SHP77 treated with DMSO at 0.1 percent for 48 hours (cell line): ENCODE measurements at regions not wholly inside any gene's neighbourhood (a gene's known extent, or its start where the extent isn't known, plus 50 kb on each side); places are given as distances from the start of the nearest gene placed in this dataset.

ENCODE experiments used
- DNase-seq: peaks from one replicate; lab custom pipeline; 2025; lab: John Stamatoyannopoulos, UW

DNA sequence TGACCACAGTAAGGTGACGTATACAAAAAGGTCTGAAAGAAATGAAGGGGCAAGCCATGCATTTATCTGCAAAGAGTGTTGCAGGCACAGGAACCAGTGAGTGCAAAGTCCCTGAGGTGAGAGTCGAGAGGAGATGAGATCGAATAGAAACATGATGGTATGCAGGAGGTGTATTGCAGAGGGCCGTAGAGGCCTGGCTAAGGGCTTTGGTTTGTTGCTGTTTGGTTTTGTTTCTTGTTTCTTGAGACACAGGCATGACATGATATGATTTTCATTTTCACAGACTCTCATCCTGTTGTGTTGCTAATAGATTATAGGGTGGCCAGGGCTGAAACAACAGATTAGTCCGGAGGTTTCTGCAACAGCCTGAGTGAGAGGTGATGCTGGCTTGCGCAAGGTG, 80.4 kb downstream of the HSPH1 start:
- no peak for DNase-seq

DNA sequence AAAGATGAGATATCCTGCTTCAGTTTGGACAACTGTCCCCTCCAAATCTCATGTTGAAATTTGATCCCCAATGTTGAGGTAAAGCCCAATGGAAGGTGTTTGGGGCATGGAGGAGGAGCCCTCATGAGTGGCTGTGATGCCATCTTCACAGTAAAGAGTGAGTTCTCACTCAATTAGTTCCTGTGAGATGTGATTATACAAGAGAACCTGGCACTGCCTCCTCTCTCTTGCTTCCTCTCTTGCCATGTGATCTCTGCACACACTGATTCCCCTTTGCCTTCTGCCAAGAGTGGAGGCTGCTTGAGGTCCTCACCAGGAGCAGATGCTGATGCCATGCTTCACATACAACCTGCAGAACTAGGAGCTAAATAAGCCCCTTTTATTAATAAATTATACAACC, 86.9 kb downstream of the HSPH1 start:
- no peak for DNase-seq

- DNase-seq: no peak
Measured at GRCh38 chr13:31073859-31074718, 87.6 kb downstream of the HSPH1 start.

- DNase-seq: no peak
Measured at GRCh38 chr13:31072041-31072440, 89.7 kb downstream of the HSPH1 start.

DNA sequence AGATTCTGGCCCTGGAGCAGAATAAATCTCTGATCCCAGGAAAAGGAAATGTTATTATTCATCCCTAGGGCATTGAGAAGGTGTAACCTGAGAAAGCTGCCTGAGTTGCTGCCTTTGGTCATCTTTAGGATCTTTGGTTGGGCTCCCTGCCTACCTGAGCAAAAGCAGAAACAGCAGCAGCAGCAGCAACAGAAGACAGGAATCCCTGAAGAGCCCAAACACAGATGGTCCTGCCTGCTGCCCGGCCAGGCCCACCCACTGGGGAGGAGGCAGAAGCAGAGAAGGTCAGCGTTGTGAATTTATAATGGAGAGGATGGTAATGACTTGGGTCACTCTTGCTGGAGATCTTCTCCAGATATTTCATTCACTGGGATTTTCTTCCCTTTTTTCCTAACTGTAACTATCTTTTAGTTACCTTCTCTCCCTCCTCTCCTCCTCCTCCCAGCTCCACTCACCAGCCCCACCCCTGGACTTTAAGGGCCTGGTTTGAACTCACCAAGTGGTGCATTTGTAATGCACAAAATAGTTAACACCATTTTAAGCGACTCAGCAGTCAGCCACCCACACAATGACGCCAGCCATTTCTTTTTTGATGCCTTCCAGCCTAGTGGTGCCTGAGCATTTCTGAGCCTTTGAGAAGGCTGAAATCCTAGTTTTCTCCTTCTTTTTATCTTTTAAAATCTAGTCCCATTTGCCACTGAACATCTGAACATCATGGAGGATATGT, 91.7 kb downstream of the HSPH1 start:
- DNase-seq: no peak

- no peak for DNase-seq
Measured at GRCh38 chr13:31068119-31068423, 93.6 kb downstream of the HSPH1 start.

- DNase-seq: no peak
Measured at GRCh38 chr13:31067416-31068118, 94.1 kb downstream of the HSPH1 start.

DNA sequence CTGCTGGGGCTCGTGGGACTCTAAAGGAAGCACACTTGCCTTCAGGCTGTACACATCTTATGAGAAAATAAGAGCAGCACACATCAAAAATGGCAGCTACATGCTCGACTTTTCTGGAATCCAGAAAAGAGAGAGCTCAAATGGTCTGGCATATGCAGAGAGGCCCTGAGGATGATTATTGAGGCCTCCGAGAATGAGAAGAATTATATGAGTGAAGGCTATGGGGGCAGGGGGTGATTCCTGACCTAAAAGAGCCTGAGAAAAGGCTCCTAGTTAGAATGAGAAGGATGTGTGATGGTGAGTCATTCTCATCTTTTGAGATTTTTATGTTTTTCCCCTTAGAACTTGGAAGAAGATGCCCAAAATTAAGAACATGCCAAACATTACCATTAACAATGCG, 97.1 kb downstream of the HSPH1 start:
- no peak for DNase-seq

- DNase-seq: no peak
Measured at GRCh38 chr13:31063772-31064171, 97.9 kb downstream of the HSPH1 start.

GRCh38 chr13:31060655-31061054, 101.0 kb downstream of the HSPH1 start:
- DNase-seq: no peak

DNA sequence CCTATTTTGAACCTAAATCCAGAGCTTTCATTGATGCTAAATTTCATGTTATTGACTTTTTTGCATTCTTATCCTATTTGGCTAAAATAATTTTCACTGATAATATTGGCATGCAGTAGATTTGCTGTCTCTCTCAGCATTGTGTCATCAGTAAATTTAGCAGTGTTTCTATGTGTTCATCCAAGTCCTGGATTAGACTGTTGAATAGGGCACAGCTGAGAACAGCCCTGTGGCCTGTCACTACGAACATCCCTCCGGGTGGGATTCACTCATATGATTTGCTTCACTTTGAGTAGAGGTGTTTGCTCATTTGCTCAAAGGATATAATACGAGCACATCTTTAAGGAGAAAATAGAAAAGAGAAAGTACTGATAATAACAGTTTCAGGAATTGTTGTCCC, 101.5 kb downstream of the HSPH1 start:
- no peak for DNase-seq

DNA sequence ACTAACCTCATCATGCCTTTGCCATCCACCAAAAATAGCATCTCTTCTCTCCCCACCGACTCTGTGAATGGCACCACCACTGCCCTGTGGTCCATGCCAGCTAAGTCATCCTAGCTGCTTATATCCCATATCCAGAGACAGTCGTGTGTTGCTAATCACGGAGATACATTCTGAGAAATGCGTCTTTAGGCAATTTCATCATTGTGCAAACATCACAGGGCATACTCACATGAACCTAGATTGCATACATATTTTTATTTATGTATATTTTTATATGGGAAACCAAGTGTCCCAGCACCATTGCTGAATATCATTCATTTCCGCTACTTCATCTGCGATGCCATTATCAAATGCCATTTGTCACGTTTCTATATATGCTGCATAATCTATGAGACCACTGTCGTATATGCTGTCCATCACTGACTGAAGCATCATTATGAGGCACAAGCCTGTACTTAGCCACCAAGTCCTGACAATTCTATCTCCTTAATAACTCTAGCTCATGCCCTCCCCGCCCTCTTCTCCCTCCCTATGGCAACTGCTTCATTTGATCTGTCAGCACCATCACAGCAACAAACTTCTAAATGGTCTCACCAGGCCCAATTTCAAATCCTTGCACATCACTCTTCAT, 104.2 kb downstream of the HSPH1 start:
- DNase-seq: no peak

DNA sequence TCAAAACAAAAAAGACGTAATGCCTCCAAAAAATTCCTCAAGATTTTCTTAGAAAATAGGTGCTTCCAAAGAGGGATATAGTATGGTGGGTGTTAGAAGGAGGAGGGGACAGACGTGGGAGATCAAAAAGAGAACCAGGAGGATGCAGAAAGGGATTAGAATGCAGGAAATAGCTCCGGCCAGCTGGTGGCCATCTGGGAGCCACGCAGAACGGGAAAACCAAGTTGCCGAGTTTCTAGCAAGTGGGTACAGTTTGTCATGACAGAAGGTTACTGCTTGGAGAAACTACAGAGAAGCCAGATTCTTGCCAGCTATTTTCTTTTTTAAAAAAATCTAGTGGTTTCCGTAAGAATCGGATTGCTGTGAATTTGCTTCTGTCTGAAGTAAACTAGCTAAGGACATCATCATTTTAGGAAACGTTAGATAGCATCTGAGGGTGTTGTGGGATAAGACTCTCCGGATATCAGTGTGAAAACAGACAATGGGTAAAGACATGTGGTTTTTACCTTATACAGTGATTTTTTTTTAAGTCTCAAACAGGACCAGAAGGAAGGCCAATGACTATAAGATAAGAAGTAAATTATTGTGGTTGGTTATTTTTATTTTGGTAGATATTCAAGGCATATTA, 104.9 kb downstream of the HSPH1 start:
- DNase-seq: no peak

DNA sequence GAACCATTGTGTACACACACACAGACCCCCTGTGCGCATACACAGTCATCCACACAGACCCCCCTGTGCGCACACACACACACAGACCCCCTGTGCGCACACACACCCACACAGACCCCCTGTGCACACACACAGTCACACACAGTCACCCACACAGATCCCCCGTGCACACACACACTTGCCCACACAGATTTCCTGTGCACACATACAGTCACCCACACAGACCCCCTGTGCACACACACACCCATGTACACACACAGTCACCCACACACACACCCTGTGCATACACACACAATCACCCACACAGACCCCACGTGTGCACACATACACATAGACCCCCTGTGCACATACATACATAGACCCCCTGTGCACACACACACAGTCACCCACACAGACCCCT, 106.1 kb downstream of the HSPH1 start:
- DNase-seq: no peak

- DNase-seq: no peak
Measured at GRCh38 chr13:31054632-31055031, 107.1 kb downstream of the HSPH1 start.

DNA sequence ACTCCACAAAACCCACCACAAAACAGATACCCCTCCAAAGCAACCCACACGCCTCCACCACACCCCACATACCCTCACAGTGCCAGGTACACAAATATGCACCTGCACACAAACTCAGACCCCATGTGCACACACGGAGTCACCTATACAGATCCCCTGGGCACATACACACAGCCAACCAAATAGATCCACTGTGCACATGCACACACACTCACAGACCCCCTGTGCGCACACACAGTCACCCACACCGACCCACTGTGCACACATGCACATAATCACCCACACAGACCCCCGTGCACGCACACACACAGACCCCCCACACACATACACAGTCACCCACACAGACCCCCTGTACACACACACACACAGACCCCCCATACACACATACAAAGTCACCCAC, 107.8 kb downstream of the HSPH1 start:
- DNase-seq: no peak

DNA sequence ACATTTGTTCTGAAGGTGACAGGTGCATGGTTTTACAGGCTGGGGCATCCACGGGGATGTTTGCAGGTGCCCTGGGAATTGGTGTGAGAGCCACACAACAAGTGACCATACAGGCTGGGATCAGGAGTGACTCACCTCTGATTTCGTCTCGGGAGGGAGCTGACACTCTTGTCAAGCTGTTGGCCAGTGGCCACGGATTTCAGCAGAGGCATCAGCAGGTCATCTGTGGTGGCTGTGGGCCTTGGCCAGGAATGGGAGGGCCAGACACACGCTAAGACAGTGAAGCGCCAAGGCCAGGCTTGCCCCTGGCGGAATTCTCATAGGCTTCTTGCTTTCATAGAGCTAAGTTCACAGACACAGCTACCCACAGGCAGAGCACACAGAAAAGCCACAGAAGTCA, 108.6 kb downstream of the HSPH1 start:
- DNase-seq: no peak

GRCh38 chr13:31052478-31052877, 109.2 kb downstream of the HSPH1 start:
- DNase-seq: no peak

DNA sequence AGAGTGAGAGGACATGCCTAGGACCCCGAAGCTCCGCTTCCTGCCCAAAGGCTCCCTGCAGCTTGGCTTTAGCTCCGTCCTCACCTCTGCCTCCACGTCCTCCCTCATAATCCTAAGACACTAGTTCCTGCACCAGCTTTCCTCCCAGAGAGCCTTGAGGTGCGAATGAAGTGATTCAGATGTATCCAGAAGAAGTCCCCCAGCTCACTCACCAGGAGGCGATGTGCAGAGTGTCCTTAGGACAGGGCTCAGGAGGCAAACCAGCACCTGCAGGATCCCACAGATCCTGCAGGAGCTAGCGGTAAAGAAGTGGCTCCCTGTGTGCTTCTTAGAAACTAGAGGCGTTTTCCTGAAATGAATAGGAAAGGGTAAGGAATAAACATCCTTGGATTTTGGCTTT, 109.7 kb downstream of the HSPH1 start:
- DNase-seq: no peak

- no peak for DNase-seq
Measured at GRCh38 chr13:31050486-31051400, 111.0 kb downstream of the HSPH1 start.

GRCh38 chr13:31049833-31050232, 111.9 kb downstream of the HSPH1 start:
- DNase-seq: no peak
